GM21576 (cell line): ENCODE measurements at regions not wholly inside any gene's neighbourhood (a gene's known extent, or its start where the extent isn't known, plus 50 kb on each side); places are given as distances from the start of the nearest gene placed in this dataset.
"Not testable (repeated sequence)": the region's sequence is repeated elsewhere in the genome, so short reads cannot be mapped to it uniquely, and the experiment has no call there.

Source experiments
- ATAC-seq: cut with Tn5 transposase; IDR thresholded peaks from one replicate; pipeline ENCODE4 v1.9.1; 2021; ENCODE audit warnings: mild to moderate bottlenecking, moderate library complexity; ENCODE audit not compliant: unreplicated experiment

GRCh38 chr1:229139331-229140118 is 131.4 kb upstream of the RAB4A start:
- ATAC-seq = peak; percentile 79

- ATAC-seq = no peak
Measured at GRCh38 chr1:229140119-229140396, 130.9 kb upstream of the RAB4A start.

- ATAC-seq = no peak
Measured at GRCh38 chr1:229141271-229141670, 129.6 kb upstream of the RAB4A start.

- no peak for ATAC-seq
Measured at GRCh38 chr1:229141689-229142377, 129.1 kb upstream of the RAB4A start.

- no peak for ATAC-seq
Measured at GRCh38 chr1:229142471-229142870, 128.4 kb upstream of the RAB4A start.

- ATAC-seq = no peak
Measured at GRCh38 chr1:229146647-229147046, 124.3 kb upstream of the RAB4A start.

GRCh38 chr1:229147072-229147471 is 123.8 kb upstream of the RAB4A start:
- ATAC-seq = no peak

- no peak for ATAC-seq
Measured at GRCh38 chr1:229148041-229148671, 122.8 kb upstream of the RAB4A start.

- no peak for ATAC-seq
Measured at GRCh38 chr1:229148743-229149142, 122.2 kb upstream of the RAB4A start.

GRCh38 chr1:229149435-229149834 is 121.5 kb upstream of the RAB4A start:
- no peak for ATAC-seq

- no peak for ATAC-seq
Measured at GRCh38 chr1:229150518-229150917, 120.4 kb upstream of the RAB4A start.

- ATAC-seq = not testable (repeated sequence)
Measured at GRCh38 chr1:229151412-229151811, 119.5 kb upstream of the RAB4A start.

- ATAC-seq = no peak
Measured at GRCh38 chr1:229152311-229152710, 118.6 kb upstream of the RAB4A start.

- no peak for ATAC-seq
Measured at GRCh38 chr1:229153955-229154548, 116.9 kb upstream of the RAB4A start.

GRCh38 chr1:229154811-229155210 is 116.1 kb upstream of the RAB4A start:
- ATAC-seq = no peak

GRCh38 chr1:229155472-229155871 is 115.4 kb upstream of the RAB4A start:
- ATAC-seq = no peak

GRCh38 chr1:229156872-229157271 is 114.0 kb upstream of the RAB4A start:
- ATAC-seq = no peak

- no peak for ATAC-seq
Measured at GRCh38 chr1:229157480-229157879, 113.4 kb upstream of the RAB4A start.

GRCh38 chr1:229158341-229158921 is 112.5 kb upstream of the RAB4A start:
- ATAC-seq = no peak

GRCh38 chr1:229158927-229159326 is 112.0 kb upstream of the RAB4A start:
- no peak for ATAC-seq
